HEK293T (cell line): ENCODE measurements at regions not wholly inside any gene's neighbourhood (a gene's known extent, or its start where the extent isn't known, plus 50 kb on each side); places are given as distances from the start of the nearest gene placed in this dataset.
A peak's percentile ranks its signal among the peaks of the same experiment; 100 is the strongest.

Source experiments
- CTCF ChIA-PET: fragments of 350-600 bp; formaldehyde crosslinking; extraction: SDS; loops from one replicate; lab custom pipeline; 2021; ENCODE audit warnings: antibody characterized with exemption, inconsistent platforms; lab: Yijun Ruan, JAX
- POLR2A ChIA-PET: fragments of 350-600 bp; formaldehyde crosslinking; extraction: SDS; loops from one replicate; lab custom pipeline; 2020; ENCODE audit warnings: antibody characterized with exemption, inconsistent platforms; lab: Yijun Ruan, JAX
- DNase-seq: peaks from one replicate; pipeline ENCODE4 v3.0.0; 2012; ENCODE audit warnings: mixed read lengths; ENCODE audit errors: extremely low spot score
- ARNT ChIP-seq: fragments of 450-650 bp; IDR thresholded peaks from 2 replicates; pipeline ENCODE4 v1.6.1; 2017; ENCODE audit warnings: mild to moderate bottlenecking
- BHLHE40 ChIP-seq: fragments of 450-650 bp; IDR thresholded peaks from 2 replicates; pipeline ENCODE4 v1.6.1; 2016; ENCODE audit warnings: mild to moderate bottlenecking, moderate library complexity, borderline replicate concordance
- CTBP1 ChIP-seq: fragments of 450-650 bp; IDR thresholded peaks from 2 replicates; pipeline ENCODE4 v1.6.1; 2016; ENCODE audit warnings: borderline replicate concordance
- ELF4 ChIP-seq: fragments of 450-650 bp; IDR thresholded peaks from 2 replicates; pipeline ENCODE4 v1.6.1; 2017; ENCODE audit warnings: antibody characterized with exemption
- FOXA1 ChIP-seq: fragments of 450-650 bp; IDR thresholded peaks from 2 replicates; pipeline ENCODE4 v1.6.1; 2016; ENCODE audit warnings: mild to moderate bottlenecking
- FOXK2 ChIP-seq: fragments of 450-650 bp; IDR thresholded peaks from 2 replicates; pipeline ENCODE4 v1.6.1; 2016; ENCODE audit warnings: mild to moderate bottlenecking
- FOXM1 ChIP-seq: fragments of 450-650 bp; IDR thresholded peaks from 2 replicates; pipeline ENCODE4 v1.6.1; 2017; ENCODE audit warnings: mild to moderate bottlenecking, borderline replicate concordance
- HDGF ChIP-seq: fragments of 450-650 bp; IDR thresholded peaks from 2 replicates; pipeline ENCODE4 v1.6.1; 2017; ENCODE audit warnings: antibody characterized with exemption, borderline replicate concordance
- L3MBTL2 ChIP-seq: fragments of 450-650 bp; conservative IDR thresholded peaks from 2 replicates; pipeline ENCODE4 v1.6.1; 2016; ENCODE audit warnings: mild to moderate bottlenecking
- LEF1 ChIP-seq: fragments of 450-650 bp; IDR thresholded peaks from 2 replicates; pipeline ENCODE4 v1.6.1; 2017; ENCODE audit warnings: mild to moderate bottlenecking, borderline replicate concordance
- NFRKB ChIP-seq: fragments of 450-650 bp; IDR thresholded peaks from 2 replicates; pipeline ENCODE4 v1.6.1; 2016; ENCODE audit warnings: mild to moderate bottlenecking, moderate library complexity
- SP1 ChIP-seq: fragments of 450-650 bp; IDR thresholded peaks from 2 replicates; pipeline ENCODE4 v1.6.1; 2017
- SUZ12 ChIP-seq: fragments of 450-650 bp; IDR thresholded peaks from 2 replicates; pipeline ENCODE4 v1.6.1; 2016; ENCODE audit warnings: mild to moderate bottlenecking
- TARDBP ChIP-seq: fragments of 450-650 bp; IDR thresholded peaks from 2 replicates; pipeline ENCODE4 v1.6.1; 2016
- ZNF384 ChIP-seq: fragments of 450-650 bp; IDR thresholded peaks from 2 replicates; pipeline ENCODE4 v1.6.1; 2016
- TF ChIP-seq, protein P1 (sequence below): fragments of 450-650 bp; IDR thresholded peaks from 2 replicates; pipeline ENCODE4 v1.6.1; 2016

DNA sequence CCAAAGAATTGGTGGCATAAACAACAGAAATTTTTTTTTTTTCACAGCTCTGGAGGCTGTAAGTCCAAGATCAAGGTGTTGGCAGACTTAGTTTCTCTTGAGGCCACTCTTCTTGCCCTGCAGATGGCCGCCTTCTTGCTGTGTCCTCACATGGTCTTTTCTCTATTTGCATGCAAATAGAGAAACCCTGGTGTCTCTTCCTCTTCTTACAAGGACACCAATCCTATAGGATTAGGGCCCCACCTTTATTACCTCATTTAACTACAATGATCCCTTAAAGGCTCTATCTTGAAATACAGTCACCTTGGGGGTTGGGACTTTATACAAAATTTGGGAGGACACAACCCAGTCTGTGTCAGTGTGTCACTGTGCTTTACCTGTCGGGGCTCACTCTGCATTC is 175.4 kb upstream of the PGRMC2 start:
- DNase-seq, result no peak
- POLR2A ChIA-PET, result no interaction called here
- TF ChIP-seq SUZ12 (no peak), ARNT (no peak), CTBP1 (no peak), ELF4 (no peak), L3MBTL2 (no peak), ZNF384 (no peak), BHLHE40 (no peak), FOXM1 (no peak), SP1 (no peak), FOXK2 (no peak), HDGF (no peak)
- CTCF ChIA-PET, result interaction anchor here (2.4 kb wide), 1 partner anchor 9 kb away, joined by 11 read pairs; no protein-coding TSS in a partner anchor

- DNase-seq, result no peak
- ChIA-PET CTCF (interaction anchor here (0.7 to 2.4 kb wide), 2 partner anchors 9 to 56 kb away, joined by 4 to 11 read pairs; no protein-coding TSS in a partner anchor), POLR2A (interaction anchor here (1.4 kb wide), 2 partner anchors 91 to 350 kb away, joined by 3 to 4 read pairs; no protein-coding TSS in a partner anchor)
- TF ChIP-seq ELF4, result no peak
- no peak for TF ChIP-seq TARDBP
- no peak for TF ChIP-seq LEF1
- no peak for TF ChIP-seq HDGF
- TF ChIP-seq SP1, result no peak
- no peak for TF ChIP-seq BHLHE40
- no peak for TF ChIP-seq SUZ12
- TF ChIP-seq NFRKB, result no peak
- TF ChIP-seq ARNT, result no peak
Measured at GRCh38 chr4:128462103-128462783, 174.6 kb upstream of the PGRMC2 start.

DNA sequence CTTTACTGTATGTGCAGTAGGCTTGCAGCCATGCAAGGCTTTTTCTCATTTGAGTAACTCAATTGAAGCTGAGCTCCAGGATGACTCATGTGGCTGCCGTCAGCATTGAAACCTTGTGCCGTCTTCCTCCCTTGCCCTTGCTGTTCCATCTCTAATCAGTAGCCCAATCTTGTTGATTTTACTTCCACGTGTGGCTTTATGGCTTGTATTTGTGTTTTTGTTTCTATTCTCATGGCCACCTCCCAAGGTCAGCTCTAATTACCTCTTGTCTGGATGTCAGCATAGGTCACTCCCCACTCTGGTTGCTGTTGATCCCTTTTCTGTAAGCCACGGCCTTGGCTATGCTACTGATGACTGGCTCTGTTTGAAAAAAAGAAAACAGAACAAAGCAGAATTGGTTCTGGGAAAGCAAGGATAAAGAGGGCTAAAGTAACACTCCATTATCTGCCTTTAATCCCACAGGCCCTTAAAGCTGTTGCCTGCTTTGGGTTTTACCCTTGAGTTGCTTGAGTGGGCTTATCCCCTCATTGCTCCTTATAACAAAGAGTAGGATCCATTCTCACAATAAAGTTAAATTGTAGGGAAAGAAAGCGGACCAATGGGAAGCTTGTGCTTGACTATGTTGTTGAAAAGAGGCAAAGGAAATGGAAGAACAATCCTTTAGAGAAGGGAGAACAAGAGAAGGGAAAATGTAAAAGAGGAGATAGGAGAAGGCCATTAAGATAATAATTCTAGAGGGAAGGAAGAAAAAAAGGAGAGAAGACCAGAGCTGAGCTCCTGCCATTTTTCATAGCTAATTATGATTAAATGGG is 173.9 kb upstream of the PGRMC2 start:
- ChIA-PET CTCF (interaction anchor here (0.5 to 2.4 kb wide), 3 partner anchors 8 to 290 kb away, joined by 3 to 11 read pairs (median 4); no protein-coding TSS in a partner anchor), POLR2A (interaction anchor here (1.4 kb wide), 2 partner anchors 92 to 351 kb away, joined by 3 to 4 read pairs; no protein-coding TSS in a partner anchor)
- peak; percentile 25 for DNase-seq
- TF ChIP-seq SP1, result no peak
- no peak for TF ChIP-seq FOXM1
- no peak for TF ChIP-seq HDGF
- no peak for TF ChIP-seq ZNF384
- TF ChIP-seq FOXA1, result no peak
- TF ChIP-seq ELF4, result no peak
- TF ChIP-seq CTBP1, result no peak
- TF ChIP-seq NFRKB, result no peak
- TF ChIP-seq FOXK2, result no peak
- TF ChIP-seq ARNT, result no peak
- TF ChIP-seq L3MBTL2, result no peak
- TF ChIP-seq LEF1, result no peak
- no peak for TF ChIP-seq SUZ12

- no peak for DNase-seq
- POLR2A ChIA-PET, result interaction anchor here (1.8 kb wide), 1 partner anchor 94 kb away, joined by 9 read pairs; no protein-coding TSS in a partner anchor
- TF ChIP-seq LEF1 (no peak), ZNF384 (no peak), FOXA1 (no peak), CTBP1 (no peak), TARDBP (no peak), SUZ12 (no peak)
- TF ChIP-seq, protein P1, sequence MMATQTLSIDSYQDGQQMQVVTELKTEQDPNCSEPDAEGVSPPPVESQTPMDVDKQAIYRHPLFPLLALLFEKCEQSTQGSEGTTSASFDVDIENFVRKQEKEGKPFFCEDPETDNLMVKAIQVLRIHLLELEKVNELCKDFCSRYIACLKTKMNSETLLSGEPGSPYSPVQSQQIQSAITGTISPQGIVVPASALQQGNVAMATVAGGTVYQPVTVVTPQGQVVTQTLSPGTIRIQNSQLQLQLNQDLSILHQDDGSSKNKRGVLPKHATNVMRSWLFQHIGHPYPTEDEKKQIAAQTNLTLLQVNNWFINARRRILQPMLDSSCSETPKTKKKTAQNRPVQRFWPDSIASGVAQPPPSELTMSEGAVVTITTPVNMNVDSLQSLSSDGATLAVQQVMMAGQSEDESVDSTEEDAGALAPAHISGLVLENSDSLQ, result no peak
- CTCF ChIA-PET, result no interaction called here
Measured at GRCh38 chr4:128459547-128459946, 171.9 kb upstream of the PGRMC2 start.

DNA sequence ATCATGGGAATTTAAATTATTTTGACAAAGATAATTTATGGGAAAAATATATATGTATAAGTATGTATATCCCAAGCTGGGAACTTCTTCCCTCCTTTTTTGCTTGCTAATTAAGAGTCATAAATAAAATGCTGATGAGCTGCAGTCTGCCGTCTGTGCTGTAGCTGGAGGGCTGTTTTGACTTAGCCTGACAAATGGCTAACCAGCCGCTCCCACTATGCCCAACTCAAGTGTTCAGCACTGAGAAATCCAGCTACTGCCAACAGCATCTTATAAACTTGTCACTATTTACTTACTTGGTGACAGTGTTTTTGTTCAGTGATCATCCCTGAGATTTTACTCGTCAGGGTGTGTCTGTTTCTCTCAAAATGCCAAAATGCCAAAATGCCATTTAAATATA is 171.2 kb upstream of the PGRMC2 start:
- no peak for TF ChIP-seq CTBP1
- no peak for TF ChIP-seq LEF1
- no peak for TF ChIP-seq FOXK2
- no peak for TF ChIP-seq SUZ12
- no peak for TF ChIP-seq ARNT
- no peak for TF ChIP-seq L3MBTL2
- no peak for TF ChIP-seq NFRKB
- TF ChIP-seq ZNF384, result no peak
- TF ChIP-seq SP1, result no peak
- TF ChIP-seq FOXM1, result no peak
- DNase-seq, result no peak
- ChIA-PET CTCF (no interaction called here), POLR2A (interaction anchor here (1.8 kb wide), 1 partner anchor 95 kb away, joined by 9 read pairs; no protein-coding TSS in a partner anchor)

- TF ChIP-seq ZNF384, result no peak
- no peak for TF ChIP-seq SP1
- no peak for TF ChIP-seq ELF4
- TF ChIP-seq FOXA1, result no peak
- TF ChIP-seq L3MBTL2, result no peak
- TF ChIP-seq CTBP1, result no peak
- TF ChIP-seq FOXK2, result no peak
- no peak for TF ChIP-seq BHLHE40
- no peak for TF ChIP-seq SUZ12
- no peak for TF ChIP-seq FOXM1
- no peak for TF ChIP-seq ARNT
- no peak for TF ChIP-seq TARDBP
- TF ChIP-seq HDGF, result no peak
- CTCF ChIA-PET, result no interaction called here
Measured at GRCh38 chr4:128457726-128458125, 170.1 kb upstream of the PGRMC2 start.

DNA sequence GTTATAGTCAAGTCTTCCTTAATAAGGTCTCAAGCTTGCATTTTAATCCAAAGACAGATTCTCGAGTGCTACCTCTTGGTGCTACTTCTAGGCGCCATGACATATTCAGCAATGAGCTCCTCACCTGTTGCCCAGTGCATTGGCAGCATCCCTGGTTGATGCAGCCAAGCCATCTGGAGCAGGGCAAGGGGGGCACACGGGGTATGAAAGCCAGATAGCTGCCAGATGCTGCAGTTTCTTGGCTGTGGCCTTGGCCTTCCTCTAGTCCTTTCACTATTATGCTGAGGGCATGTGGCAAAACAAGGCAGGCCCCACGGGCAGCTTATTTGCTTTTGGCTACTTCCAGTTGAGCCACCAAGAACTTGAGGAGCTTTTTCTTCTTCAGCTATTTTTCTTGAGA is 168.6 kb upstream of the PGRMC2 start:
- POLR2A ChIA-PET, result interaction anchor here (2.1 kb wide), 1 partner anchor 97 kb away, joined by 7 read pairs; no protein-coding TSS in a partner anchor
- CTCF ChIA-PET, result no interaction called here
- DNase-seq, result no peak
- no peak for TF ChIP-seq NFRKB
- no peak for TF ChIP-seq TARDBP
- no peak for TF ChIP-seq ARNT
- TF ChIP-seq BHLHE40, result no peak

More at GRCh38 chr4:128457726-128458125, 170.1 kb upstream of the PGRMC2 start:
- DNase-seq, result no peak
- POLR2A ChIA-PET, result no interaction called here
